Left colon (tissue), 2 donors: ENCODE measurements at regions not wholly inside any gene's neighbourhood (a gene's known extent, or its start where the extent isn't known, plus 50 kb on each side); places are given as distances from the start of the nearest gene placed in this dataset.

Source experiments
- ATAC-seq: fragments of 200-7000 bp; cut with Tn5 transposase; one replicate; pipeline ENCODE4 v1.9.1; 2020; ENCODE audit warnings: mild to moderate bottlenecking, moderate library complexity
- DNase-seq, 2 donors: peaks; one replicate each; pipeline ENCODE4 v3.0.0-alpha.2; 2020
- intact Hi-C, 2 donors: fragments of 100-400 bp; cut with DNase I in 1 of 2; cut with micrococcal nuclease in 1 of 2; formaldehyde crosslinking; loops; one replicate each; pipeline versions ENCODE4 v1.11.2 to v1.14.0; 2022; cut with DNase I, micrococcal nuclease
- donor health status: DM: no; HTN: no; CAD: no.
- donor health status: DM: yes; HTN: yes; CAD: no.

- ATAC-seq: no peak
- DNase-seq: no peak
- intact Hi-C loops: no loop called here
These were observed 158.5 kb upstream of the FGGY start for GRCh38 chr1:59138402-59138801.

- DNase-seq (no peak), ATAC-seq (peak; percentile 26)
- intact Hi-C loops: no loop called here
These were observed 157.5 kb upstream of the FGGY start for GRCh38 chr1:59139396-59139795.

- intact Hi-C loops: no loop called here
- ATAC-seq: peak; percentile 21
- DNase-seq: no peak
These were observed 155.5 kb upstream of the FGGY start for GRCh38 chr1:59141267-59141863.

GRCh38 chr1:59142311-59143132 is 154.4 kb upstream of the FGGY start:
- DNase-seq: no peak
- intact Hi-C loops: no loop called here
- ATAC-seq: no peak

GRCh38 chr1:59143133-59143487 is 153.8 kb upstream of the FGGY start:
- ATAC-seq (peak; percentile 24), DNase-seq (peak in 1 of 2 donors; percentile 26)
- intact Hi-C loops: no loop called here

GRCh38 chr1:59143811-59144210 is 153.1 kb upstream of the FGGY start:
- intact Hi-C loops: no loop called here
- ATAC-seq (no peak), DNase-seq (no peak)

GRCh38 chr1:59144959-59145358 is 151.9 kb upstream of the FGGY start:
- ATAC-seq: no peak
- intact Hi-C loops: no loop called here

GRCh38 chr1:59146056-59146455 is 150.8 kb upstream of the FGGY start:
- intact Hi-C loops: no loop called here
- no peak for ATAC-seq
- DNase-seq: no peak

More at GRCh38 chr1:59144959-59145358, 151.9 kb upstream of the FGGY start:
- DNase-seq: no peak

- intact Hi-C loops: no loop called here
- ATAC-seq (peak; percentile 84), DNase-seq (peak; percentile 51 to 60)
These were observed 150.1 kb upstream of the FGGY start for GRCh38 chr1:59146651-59147358.

DNA sequence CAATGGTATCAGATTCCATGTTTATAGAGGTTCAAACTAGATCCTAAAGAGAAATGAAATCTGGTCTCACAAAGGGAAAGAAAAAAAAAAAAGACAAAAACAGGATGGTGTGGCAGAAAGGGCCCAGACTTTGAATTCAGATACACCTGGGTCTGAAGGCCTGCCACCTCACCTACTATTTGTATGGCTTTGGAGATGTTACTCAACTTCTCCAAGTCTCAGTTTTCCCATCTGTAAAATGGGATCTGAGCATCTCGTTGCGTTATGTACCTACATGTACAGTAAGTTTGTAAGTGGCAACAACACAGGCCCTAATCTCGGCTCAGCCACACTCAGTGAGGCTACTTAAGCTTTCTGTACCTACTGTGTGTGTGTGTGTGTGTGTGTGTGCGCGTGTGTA is 147.5 kb upstream of the FGGY start:
- ATAC-seq: no peak
- no peak for DNase-seq
- intact Hi-C loops: no loop called here

DNA sequence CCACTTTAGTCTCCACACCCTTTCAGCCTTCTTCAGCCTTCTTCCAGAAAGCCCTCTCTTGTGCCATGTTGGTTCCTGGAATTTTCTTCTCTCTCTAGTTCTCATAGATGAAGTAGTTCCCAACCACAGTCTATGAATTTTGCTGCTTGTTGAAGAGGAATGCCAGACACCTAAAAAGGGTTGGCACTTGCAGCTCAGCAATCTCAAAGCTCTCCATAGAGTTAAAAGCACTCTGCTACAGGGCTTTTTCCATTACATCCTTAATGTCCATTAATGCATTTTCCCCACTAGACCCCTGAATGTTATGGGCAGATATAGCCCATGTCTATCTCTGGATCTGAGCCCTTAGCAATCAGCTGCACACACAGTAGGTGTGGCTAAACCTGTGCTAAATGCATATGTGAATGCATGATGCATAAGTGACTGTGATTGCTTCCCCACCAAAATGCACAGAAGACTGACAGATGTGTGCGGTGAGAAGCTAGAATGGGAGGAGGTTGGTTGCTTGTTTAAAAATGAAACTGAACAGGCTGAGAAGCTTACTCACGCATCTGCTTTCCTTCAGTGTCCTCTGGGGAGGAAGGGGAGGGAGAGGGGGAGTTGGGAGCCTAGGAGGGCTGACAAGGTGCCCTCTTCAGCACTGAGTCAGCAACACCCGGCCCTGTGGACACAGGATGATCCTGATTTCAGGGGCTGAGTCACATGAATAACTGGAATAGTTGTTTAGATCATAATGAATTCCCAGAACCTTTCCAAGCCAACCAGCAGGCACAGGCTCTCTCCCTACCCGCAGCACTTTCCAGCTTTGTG is 146.1 kb upstream of the FGGY start:
- intact Hi-C loops: no loop called here
- ATAC-seq: peak; percentile 42
- DNase-seq: peak; percentile 22 to 79

DNA sequence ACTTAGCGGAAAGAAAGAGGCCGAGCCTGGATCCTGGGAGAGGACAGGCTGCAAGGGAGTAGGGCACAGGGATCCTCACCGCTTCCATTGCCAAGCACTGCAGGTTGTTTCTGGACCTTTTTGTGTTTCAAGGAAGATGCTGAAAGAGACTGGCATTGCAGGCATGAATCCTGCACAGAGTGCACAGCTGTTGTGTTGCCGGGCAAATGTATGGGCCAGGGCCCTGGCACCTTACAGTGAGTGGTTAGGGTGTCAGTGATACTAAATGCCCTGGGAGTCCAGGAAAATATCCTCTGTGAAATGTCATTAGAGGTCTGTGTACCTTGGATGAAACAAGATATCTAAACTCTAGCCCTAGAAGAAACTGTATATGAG is 145.5 kb upstream of the FGGY start:
- DNase-seq (no peak), ATAC-seq (no peak)
- intact Hi-C loops: no loop called here

- DNase-seq: no peak
- ATAC-seq: no peak
- intact Hi-C loops: no loop called here
These were observed 145.0 kb upstream of the FGGY start for GRCh38 chr1:59151860-59152259.

DNA sequence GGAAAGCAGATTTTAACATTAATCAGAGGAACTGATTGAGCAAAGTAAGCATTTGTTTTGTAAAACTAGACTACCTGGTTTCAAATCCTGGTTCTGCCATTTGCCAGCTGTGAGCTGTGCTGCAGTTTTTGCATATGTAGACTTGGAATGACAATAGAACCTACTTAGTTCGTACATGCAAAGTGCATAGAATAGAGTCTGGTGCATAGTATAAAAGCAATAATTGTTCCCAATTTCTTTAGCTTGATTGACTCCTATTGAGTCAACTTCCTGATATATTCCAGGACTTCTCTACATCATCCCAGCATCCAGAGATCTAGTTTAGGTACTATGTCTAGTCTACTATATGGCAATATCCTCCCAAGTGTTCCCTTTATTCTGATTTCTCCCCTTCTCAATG is 144.4 kb upstream of the FGGY start:
- ATAC-seq (no peak), DNase-seq (no peak)
- intact Hi-C loops: no loop called here

DNA sequence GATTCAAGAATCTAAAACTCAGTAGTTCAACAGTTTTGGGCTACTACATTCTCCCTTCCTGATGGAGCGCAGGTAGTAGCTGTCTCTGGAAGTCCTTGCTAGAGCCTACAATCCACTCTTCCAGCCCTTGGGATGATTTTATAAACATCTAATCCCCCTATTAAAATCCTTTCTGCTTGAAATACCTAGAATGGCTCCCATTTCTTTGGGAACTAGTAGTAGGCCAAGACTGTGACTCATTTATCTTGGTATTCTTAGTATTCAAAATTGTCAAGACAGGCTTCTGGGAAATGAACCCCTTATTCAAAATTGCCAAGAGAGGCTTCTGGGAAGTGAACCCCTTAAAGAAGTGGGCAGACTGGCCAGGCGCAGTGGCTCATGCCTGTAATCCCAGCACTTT is 142.5 kb upstream of the FGGY start:
- no peak for ATAC-seq
- intact Hi-C loops: no loop called here
- no peak for DNase-seq

GRCh38 chr1:59155351-59155750 is 141.5 kb upstream of the FGGY start:
- DNase-seq: no peak

GRCh38 chr1:59156051-59156450 is 140.8 kb upstream of the FGGY start:
- intact Hi-C loops: no loop called here
- DNase-seq (no peak), ATAC-seq (peak; percentile 46)

More at GRCh38 chr1:59155351-59155750, 141.5 kb upstream of the FGGY start:
- no peak for ATAC-seq
- intact Hi-C loops: no loop called here

GRCh38 chr1:59156526-59157199 is 140.2 kb upstream of the FGGY start:
- no peak for ATAC-seq
- intact Hi-C loops: no loop called here
- no peak for DNase-seq

- no peak for ATAC-seq
- no peak for DNase-seq
- intact Hi-C loops: no loop called here
These were observed 138.6 kb upstream of the FGGY start for GRCh38 chr1:59158321-59158720.
